ENCODE measurements at regions not wholly inside any gene's neighbourhood (a gene's known extent, or its start where the extent isn't known, plus 50 kb on each side); places are given as distances from the start of the nearest gene placed in this dataset.

GRCh38 chrX:122303761-122304160, 880.3 kb upstream of the GRIA3 start:
- TF ChIP-seq CTCF (IDR thresholded peaks at IDR 0.05) (no peak), POLR2A (IDR thresholded peaks at IDR 0.05) (no peak), EP300 (IDR thresholded peaks at IDR 0.05) (no peak), POLR2AphosphoS5 (IDR thresholded peaks at IDR 0.05) (no peak)
